VCaP (cell line): ENCODE measurements at regions not wholly inside any gene's neighbourhood (a gene's known extent, or its start where the extent isn't known, plus 50 kb on each side); places are given as distances from the start of the nearest gene placed in this dataset.

Source experiments
- H3K27ac ChIP-seq: fragments of 450-650 bp; 2 replicates; pipeline ENCODE4 v1.5.1; 2017
- TF ChIP-seq, protein P1 (sequence below): fragments of 450-650 bp; conservative IDR thresholded peaks from 2 replicates; pipeline ENCODE4 v1.5.1; 2017; ENCODE audit warnings: mild to moderate bottlenecking, moderate library complexity

DNA sequence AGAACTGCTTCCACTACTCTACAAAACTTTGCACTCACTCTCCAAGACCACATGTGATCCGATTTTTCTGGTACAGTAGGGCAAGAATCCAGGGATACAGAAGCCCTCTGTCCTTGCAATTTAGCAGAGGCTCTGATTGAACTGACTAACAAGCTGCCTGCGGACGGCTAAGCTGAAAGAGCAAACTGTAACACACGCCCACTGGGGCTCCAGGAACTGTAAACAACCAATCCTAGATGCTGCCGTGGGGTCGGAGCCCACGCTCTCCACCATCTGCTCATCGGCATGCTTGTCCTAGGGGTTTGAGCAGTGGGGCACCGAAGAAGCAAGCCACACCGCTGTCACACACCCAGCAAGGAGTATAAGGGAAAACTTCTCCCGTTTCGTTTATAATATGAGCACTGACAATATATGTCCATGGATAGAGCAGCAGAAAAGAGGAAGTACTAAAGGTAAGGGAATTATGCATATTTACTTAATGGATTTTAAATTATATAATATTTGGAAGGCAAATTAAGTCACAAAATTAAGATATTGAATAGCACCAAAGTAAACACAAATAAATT lies 634.4 kb upstream of the POT1 start:
- H3K27ac ChIP-seq, result no peak overlapping the region
- TF ChIP-seq, protein P1, sequence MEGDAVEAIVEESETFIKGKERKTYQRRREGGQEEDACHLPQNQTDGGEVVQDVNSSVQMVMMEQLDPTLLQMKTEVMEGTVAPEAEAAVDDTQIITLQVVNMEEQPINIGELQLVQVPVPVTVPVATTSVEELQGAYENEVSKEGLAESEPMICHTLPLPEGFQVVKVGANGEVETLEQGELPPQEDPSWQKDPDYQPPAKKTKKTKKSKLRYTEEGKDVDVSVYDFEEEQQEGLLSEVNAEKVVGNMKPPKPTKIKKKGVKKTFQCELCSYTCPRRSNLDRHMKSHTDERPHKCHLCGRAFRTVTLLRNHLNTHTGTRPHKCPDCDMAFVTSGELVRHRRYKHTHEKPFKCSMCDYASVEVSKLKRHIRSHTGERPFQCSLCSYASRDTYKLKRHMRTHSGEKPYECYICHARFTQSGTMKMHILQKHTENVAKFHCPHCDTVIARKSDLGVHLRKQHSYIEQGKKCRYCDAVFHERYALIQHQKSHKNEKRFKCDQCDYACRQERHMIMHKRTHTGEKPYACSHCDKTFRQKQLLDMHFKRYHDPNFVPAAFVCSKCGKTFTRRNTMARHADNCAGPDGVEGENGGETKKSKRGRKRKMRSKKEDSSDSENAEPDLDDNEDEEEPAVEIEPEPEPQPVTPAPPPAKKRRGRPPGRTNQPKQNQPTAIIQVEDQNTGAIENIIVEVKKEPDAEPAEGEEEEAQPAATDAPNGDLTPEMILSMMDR, result no peak

DNA sequence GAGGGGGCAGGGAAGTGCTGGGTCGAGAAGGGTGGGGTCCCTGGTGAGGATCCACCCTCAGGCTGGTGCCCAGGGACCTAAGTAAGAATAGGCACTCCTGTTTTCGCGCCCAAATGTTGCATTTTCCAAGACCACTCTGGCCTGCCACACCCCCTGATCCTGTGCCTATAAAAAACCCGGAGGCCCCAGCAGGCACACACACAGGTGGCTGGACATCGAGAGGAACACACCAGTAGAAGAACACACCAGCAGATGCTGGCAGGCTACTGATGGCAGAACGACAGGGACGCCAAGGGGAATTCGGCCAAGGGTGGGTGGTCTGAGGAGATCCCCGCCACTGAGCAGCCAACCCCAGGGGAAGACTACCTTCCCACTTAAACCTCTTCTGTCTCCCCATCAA lies 633.9 kb upstream of the POT1 start:
- TF ChIP-seq, protein P1, result no peak
- H3K27ac ChIP-seq, result no peak overlapping the region

DNA sequence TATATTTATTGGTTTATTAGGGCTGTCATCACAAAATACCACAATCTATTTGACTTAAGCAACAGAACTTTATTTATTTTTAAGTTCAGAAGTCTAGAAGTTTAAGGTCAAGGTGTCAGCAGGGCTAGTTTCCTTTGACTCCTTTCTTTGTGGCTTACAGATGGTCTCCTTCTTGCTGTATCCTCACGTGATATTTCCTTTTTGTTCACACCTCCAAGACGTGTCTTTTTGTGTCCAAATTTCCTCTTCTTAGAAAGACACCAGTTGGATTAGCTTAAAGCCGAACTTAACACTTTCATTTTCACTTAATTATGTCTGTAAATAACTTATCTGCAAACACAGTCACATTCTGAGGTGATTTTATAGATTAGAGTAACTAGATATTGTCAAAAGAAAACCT lies 631.4 kb upstream of the POT1 start:
- no peak overlapping the region for H3K27ac ChIP-seq
- TF ChIP-seq, protein P1, result no peak

DNA sequence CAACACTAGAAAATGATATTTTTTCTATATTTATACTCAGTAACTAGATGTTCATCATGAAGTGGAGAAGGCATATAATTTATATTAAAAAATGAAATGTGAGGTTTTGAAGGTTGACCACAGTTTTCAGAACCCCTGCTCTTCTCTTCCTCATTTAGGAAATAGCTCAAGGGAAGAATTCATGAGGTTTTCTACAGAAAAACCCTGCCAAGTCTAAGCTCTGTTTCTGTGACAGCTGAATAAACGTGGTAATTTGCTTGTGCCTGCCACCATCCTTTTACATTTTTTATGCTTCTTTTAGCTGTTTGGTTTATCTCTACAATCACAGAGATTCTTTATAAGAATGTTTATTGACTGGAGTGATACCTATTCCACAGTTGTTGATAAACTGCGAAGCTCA lies 630.3 kb upstream of the POT1 start:
- no peak overlapping the region for H3K27ac ChIP-seq
- TF ChIP-seq, protein P1, result no peak

DNA sequence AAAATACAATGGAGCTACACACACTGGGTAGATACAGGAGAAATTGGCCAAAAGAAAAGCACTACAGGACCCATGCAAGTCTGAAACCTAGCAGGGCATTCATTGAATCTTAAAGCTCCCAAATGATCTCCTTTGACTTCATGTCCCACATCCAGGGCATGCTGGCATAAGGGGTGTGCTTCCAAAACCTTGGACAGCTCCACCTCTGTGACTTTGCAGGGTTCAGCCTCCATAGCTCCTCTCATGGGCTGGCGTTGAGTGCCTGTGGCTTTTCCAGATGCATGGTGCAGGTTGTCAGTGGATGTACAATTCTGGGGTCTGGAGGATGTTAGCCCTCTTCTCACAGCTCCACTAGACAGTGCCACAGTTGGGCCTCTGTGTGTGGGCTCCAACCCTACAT lies 626.3 kb upstream of the POT1 start:
- no peak overlapping the region for H3K27ac ChIP-seq
- TF ChIP-seq, protein P1, result no peak

DNA sequence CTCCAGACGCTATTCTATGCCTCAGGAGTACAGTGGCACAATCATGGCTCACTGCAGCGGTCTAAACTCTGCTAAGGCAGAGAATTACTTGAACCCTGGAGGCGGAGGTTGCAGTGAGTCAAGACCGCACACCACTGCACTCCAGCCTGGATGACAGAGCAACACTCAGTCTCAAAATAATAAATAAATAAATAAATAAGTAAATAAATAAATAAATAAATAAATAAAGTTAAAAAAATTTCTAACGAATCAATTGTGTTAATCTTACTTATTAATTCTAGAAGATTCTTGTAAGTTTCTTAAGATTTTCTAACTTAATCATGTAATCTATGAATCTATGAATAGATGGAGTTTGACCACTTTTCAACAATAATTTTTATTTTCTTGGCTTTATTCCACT lies 621.4 kb upstream of the POT1 start:
- TF ChIP-seq, protein P1, result no peak
- H3K27ac ChIP-seq, result no peak overlapping the region

DNA sequence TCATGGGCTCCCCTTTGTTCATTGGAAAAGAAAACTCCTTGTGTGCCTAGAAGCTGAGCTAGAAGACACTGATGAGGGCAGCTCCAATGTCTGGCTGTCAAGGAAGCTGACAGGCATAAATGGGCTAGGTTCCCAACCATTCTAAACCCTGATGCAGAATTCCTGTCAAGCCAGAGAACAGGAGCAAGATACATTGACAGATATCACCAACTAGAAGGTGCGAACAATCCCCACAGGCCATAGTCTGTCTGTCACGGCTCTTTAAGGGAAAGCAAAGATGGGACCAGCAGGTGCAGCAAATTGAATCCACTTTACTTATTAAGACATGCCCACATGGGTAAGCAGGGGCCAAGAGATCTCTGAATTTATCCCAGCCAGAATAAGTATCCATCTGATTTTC lies 617.9 kb upstream of the POT1 start:
- no peak overlapping the region for H3K27ac ChIP-seq
- TF ChIP-seq, protein P1, result no peak
